Memory B cell (primary cell): ENCODE measurements at regions not wholly inside any gene's neighbourhood (a gene's known extent, or its start where the extent isn't known, plus 50 kb on each side); places are given as distances from the start of the nearest gene placed in this dataset.

ENCODE experiments used
- ATAC-seq: fragments of 150-1000 bp; cut with Tn5 transposase; 2 replicates; pipeline ENCODE4 v1.10.0; 2021; ENCODE audit warnings: low read depth, mild to moderate bottlenecking, moderate library complexity
- DNase-seq, 2 donors: peaks; one replicate each; pipeline ENCODE4 v3.0.0; 2022; ENCODE audit warnings: low spot score in 2 of 2
- H3K27ac Mint-ChIP-seq: one replicate; pipeline ENCODE4 v1.8.0; 2022; ENCODE audit warnings: mild to moderate bottlenecking, moderate library complexity, mixed read lengths
- H3K27me3 Mint-ChIP-seq: one replicate; pipeline ENCODE4 v1.8.0; 2022; ENCODE audit warnings: mixed read lengths
- H3K36me3 Mint-ChIP-seq: one replicate; pipeline ENCODE4 v1.8.0; 2022; ENCODE audit warnings: mild to moderate bottlenecking, mixed read lengths
- H3K4me1 Mint-ChIP-seq: one replicate; pipeline ENCODE4 v1.8.0; 2022; ENCODE audit warnings: mixed read lengths
- H3K4me3 Mint-ChIP-seq: one replicate; pipeline ENCODE4 v1.8.0; 2022; ENCODE audit warnings: mild to moderate bottlenecking, moderate library complexity, mixed read lengths
- H3K9me3 Mint-ChIP-seq: one replicate; pipeline ENCODE4 v1.8.0; 2022; ENCODE audit warnings: mixed read lengths

DNA sequence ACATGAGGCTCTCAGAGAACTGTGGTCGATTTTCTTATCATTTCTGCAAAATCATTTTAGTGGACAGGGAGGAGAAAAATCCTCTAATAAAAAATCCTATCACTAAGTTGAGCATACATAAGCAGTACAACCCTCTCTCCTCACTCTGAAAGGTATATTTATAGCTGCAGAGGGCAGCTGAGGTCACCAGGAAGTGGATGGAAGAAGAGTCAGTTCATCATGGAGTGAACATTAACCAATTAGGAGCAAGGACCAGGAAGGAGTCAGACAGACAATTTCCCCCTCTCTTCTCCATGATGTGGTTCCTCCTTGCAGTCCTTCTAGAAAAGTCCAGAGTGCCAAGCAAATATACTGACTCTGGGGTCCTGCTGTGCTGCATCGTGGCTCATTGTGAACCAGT is 253.7 kb downstream of the TOX3 start:
- DNase-seq (no peak), ATAC-seq (no peak)
- Mint-ChIP-seq H3K36me3 (no peaks in the 10 kb centered on the region), H3K27me3 (no peaks in the 10 kb centered on the region), H3K4me3 (no peak overlapping the region), H3K4me1 (no peaks in the 10 kb centered on the region), H3K27ac (no peak overlapping the region), H3K9me3 (peaks cover 3% of the 10 kb centered on the region)

DNA sequence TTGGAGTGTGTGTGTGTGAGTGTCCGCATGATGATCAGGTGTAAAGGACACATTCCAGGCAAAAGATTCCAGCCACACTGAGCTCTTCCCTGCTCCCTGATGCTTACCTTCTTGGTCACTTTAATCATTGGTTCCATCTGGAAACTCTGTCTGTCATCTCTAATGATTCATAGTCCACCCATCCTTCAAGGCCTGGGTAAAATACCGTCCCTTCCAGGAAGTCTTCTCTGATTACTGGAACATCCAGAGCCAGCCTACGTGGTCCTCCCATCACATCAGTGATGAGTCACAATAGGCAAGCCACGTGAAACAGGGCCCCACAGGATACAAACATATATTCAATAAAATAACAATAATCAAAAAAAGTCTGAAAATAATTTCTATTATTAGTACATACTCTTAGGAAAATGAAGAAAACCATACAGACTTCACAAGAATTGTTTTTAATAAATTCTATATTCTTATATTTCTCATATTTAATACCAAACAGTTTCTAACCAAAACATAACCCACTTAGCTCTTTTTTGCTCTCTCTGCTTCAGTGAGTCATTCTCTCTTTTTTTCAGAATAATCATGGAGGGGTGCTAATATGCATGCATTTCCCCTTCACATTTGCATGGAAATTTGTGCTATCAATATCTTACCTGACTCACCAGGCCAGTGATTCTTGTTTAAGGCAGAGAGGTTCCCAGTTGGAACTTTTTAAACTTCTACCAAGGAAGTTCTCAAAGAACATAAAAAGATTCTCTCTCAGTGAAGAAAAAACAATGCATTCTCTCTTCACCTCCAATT is 263.2 kb downstream of the TOX3 start:
- peaks cover 8% of the 10 kb centered on the region for H3K9me3 Mint-ChIP-seq
- no peak overlapping the region for H3K4me3 Mint-ChIP-seq
- no peak for ATAC-seq

DNA sequence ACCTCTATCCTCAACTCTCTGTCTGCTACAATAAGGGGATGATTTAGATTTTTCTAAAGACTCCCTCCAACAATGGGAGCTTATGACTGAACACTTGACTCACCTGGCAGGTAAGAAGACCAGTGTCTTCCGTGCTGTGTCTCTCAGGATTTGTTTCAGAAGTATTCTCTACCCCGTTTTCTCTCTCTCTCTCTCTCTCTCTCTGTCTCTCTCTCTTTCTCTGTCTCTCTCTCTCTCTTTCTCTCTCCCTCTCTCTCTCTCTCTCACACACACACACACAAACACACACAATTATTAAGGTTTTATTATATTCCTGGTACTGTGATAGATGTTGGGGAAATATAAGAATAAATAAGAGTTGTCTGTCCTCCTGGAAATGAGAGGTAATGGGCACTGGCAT is 263.9 kb downstream of the TOX3 start:
- no peaks in the 10 kb centered on the region for H3K4me1 Mint-ChIP-seq
- H3K36me3 Mint-ChIP-seq: no peaks in the 10 kb centered on the region
- H3K27ac Mint-ChIP-seq: no peak overlapping the region
- no peak for ATAC-seq
- DNase-seq: no peak
- H3K9me3 Mint-ChIP-seq: peaks cover 8% of the 10 kb centered on the region
- H3K4me3 Mint-ChIP-seq: no peak overlapping the region
- H3K27me3 Mint-ChIP-seq: peaks cover 3% of the 10 kb centered on the region

More for the DNA sequence above, 263.2 kb downstream of the TOX3 start:
- no peaks in the 10 kb centered on the region for H3K36me3 Mint-ChIP-seq
- no peaks in the 10 kb centered on the region for H3K4me1 Mint-ChIP-seq
- H3K27ac Mint-ChIP-seq: no peak overlapping the region
- peaks cover 3% of the 10 kb centered on the region for H3K27me3 Mint-ChIP-seq
- no peak for DNase-seq

DNA sequence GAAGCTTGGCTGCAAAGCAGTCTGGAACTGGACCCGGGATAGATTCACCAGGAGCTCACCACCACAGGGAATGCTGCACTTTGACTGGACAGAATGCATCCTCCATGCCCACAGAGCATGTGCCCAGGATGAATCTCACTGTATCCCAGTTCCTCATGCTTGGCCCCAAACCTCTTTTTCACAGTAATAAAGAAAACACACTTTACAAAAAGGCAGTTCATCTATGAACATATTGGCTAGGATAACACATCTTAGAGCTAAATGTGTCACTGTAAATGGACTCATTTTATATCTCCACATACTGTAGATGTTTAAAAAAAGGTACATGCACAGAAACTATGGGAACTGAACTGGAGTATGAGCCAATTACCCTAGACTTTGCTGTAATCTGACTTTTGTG is 266.9 kb downstream of the TOX3 start:
- H3K27ac Mint-ChIP-seq: no peak overlapping the region
- peaks cover 3% of the 10 kb centered on the region for H3K27me3 Mint-ChIP-seq
- H3K9me3 Mint-ChIP-seq: peaks cover 1% of the 10 kb centered on the region
- no peak overlapping the region for H3K4me3 Mint-ChIP-seq
- no peaks in the 10 kb centered on the region for H3K36me3 Mint-ChIP-seq
- no peak for ATAC-seq
- H3K4me1 Mint-ChIP-seq: no peaks in the 10 kb centered on the region
- DNase-seq: no peak

DNA sequence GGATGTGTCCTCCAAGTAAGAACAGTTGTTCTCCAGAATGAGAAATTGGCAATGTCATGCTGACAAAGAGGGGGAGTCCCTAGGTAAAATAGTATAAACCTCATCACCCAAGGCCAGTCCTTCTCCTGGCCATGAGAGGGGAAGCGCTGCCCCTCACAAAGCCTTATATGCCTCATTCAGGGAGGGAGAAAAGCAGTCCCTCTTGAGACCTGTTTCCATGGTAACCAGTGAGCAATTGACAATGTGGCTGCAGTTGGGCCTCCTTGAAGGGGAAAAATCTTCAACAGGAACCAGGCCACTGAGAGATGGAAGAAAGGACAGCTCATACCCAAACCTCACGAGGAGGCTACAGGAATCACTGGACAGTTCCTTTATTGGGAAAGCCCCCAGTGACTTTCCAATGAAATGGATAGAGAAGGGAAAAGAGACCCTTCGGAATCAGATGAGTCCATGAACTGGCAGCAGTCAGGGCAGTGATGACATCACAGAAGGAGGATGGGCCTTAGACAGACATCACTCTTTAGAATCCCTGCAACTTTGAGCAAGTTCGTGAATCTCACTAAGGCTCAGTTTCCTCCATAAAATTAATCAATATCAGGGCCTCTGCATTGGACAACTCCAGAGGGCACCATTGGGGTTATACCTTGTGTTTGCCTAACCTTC is 275.7 kb downstream of the TOX3 start:
- H3K27me3 Mint-ChIP-seq: no peaks in the 10 kb centered on the region
- DNase-seq (no peak), ATAC-seq (no peak)
- H3K36me3 Mint-ChIP-seq: no peaks in the 10 kb centered on the region
- H3K4me3 Mint-ChIP-seq: no peak overlapping the region
- no peaks in the 10 kb centered on the region for H3K4me1 Mint-ChIP-seq
- H3K27ac Mint-ChIP-seq: no peak overlapping the region
- peaks cover 2% of the 10 kb centered on the region for H3K9me3 Mint-ChIP-seq

DNA sequence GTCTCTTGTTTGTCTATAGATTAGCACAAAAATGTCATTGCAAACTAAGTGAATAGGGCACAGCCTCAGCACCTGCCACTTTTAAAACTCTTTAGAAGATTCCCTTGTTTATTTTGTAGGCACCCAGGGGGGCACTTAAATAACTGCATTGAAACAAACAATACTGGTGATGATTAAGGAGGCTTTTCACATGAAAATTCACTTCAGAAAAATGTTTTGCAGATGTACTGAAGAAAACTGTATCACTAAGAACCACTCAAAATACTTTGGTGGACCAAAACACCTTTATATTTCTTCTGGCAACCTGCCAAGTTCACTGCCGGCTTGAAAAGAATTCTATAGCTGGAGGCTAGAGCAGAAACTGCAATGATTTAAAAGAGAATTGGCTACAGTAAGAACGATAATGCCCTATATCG is 281.5 kb downstream of the TOX3 start:
- H3K27me3 Mint-ChIP-seq: no peaks in the 10 kb centered on the region
- ATAC-seq: no peak
- no peaks in the 10 kb centered on the region for H3K4me1 Mint-ChIP-seq
- no peak overlapping the region for H3K27ac Mint-ChIP-seq
- no peak for DNase-seq
- no peak overlapping the region for H3K4me3 Mint-ChIP-seq
- no peaks in the 10 kb centered on the region for H3K9me3 Mint-ChIP-seq
- H3K36me3 Mint-ChIP-seq: no peaks in the 10 kb centered on the region

DNA sequence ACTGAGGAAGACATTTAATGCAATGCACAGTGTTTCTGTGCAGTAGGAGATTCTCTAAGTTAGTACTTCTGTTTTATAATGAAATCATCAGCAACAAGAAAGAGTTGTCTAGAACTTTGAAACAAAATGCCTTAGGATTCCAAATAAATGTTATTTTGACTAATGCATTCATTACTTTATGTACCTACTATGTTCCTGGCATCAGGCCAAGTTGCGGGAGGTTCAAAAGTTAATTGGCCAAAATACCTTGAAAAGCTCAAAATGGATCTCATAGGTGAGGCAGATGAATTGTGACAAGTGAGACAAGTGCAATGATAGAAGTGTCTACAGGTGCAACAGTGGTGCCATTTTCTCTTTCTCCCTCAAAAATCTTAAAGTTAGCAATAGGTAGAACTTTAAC is 289.4 kb downstream of the TOX3 start:
- Mint-ChIP-seq H3K9me3 (peaks cover 2% of the 10 kb centered on the region), H3K36me3 (no peaks in the 10 kb centered on the region), H3K27me3 (no peaks in the 10 kb centered on the region), H3K27ac (no peak overlapping the region), H3K4me1 (no peaks in the 10 kb centered on the region), H3K4me3 (no peak overlapping the region)
- ATAC-seq: no peak
- no peak for DNase-seq

DNA sequence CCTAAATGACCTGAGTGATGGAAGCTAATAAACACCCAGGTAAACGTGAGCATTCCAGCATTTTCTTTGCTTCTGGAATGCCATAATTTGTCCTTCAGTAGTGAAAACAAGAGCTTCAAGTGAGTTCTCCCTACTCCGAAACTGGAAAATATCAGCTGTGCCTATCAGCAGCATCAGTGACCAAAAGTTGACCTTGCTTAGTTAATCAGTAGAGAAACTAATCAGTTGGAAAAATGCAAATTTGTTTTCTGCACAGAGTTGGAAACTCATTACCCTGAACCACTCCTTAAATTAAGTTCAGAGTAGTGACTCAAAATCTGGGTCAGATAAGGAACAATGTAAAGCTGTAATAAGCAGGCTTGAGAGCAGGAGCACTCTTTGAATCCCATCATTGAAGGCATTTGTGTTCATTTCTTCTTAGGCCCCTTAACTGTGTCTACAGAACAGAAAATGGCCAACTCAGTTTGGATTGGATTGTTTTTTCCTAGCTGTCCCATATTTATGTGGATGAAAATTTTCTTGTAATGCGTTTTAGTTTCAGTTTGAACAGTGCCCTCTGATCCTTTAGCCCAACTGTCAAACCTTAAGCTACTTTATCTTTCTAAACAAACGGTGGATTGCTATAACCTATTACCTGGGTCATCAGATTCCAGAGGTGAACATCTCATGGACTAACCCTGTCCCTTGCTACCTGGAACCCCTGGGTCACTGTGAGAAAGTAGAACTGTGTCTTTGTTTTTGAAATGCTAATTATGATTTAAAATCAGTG is 290.4 kb downstream of the TOX3 start:
- no peak for ATAC-seq
- Mint-ChIP-seq H3K27me3 (no peaks in the 10 kb centered on the region), H3K4me3 (no peak overlapping the region), H3K36me3 (no peaks in the 10 kb centered on the region), H3K9me3 (peaks cover 2% of the 10 kb centered on the region), H3K4me1 (no peaks in the 10 kb centered on the region), H3K27ac (no peak overlapping the region)
- no peak for DNase-seq

DNA sequence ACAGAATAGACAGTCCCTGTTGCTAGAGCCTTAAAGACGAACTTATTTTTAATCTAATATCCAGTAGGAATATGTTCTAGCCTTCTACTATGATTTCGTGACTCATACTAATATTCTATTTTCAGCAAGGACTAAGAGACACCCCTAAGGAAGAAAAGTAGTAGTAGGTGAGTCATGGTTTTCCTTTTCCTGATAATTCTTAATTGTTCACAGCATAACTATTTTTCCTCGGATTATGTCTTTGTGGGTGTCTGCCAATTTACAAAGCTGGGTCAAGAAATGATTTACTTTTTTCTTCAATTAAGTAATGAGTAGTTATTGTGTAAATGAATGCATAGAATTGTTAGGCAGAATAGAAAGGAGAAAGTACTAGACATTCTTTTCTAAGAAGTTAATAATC is 292.2 kb downstream of the TOX3 start:
- Mint-ChIP-seq H3K4me3 (no peak overlapping the region), H3K27me3 (no peaks in the 10 kb centered on the region), H3K9me3 (peaks cover 3% of the 10 kb centered on the region), H3K36me3 (no peaks in the 10 kb centered on the region), H3K27ac (no peak overlapping the region), H3K4me1 (no peaks in the 10 kb centered on the region)
- DNase-seq (no peak), ATAC-seq (no peak)

DNA sequence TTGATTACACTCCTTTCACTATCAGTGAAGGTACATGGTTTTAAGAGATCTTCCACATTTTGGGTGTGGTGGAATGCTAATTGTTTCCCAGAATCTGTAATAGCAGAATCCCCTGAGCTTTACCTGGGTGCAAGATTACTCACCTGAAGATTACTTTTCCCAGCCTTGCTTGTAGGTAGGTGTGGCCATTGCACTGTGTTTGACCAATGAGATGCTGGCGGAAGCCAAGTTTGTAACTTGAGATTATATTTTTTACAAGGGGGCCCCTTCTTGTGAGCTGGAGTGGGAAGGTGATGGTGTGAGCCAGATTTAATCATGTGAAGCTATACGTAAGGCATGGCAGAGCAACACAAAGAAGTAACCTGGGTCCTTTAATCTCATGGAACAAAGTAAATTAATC is 294.3 kb downstream of the TOX3 start:
- Mint-ChIP-seq H3K4me3 (no peak overlapping the region), H3K27ac (no peak overlapping the region), H3K4me1 (no peaks in the 10 kb centered on the region), H3K9me3 (peaks cover 10% of the 10 kb centered on the region), H3K27me3 (no peaks in the 10 kb centered on the region), H3K36me3 (no peaks in the 10 kb centered on the region)
- DNase-seq (no peak), ATAC-seq (no peak)

DNA sequence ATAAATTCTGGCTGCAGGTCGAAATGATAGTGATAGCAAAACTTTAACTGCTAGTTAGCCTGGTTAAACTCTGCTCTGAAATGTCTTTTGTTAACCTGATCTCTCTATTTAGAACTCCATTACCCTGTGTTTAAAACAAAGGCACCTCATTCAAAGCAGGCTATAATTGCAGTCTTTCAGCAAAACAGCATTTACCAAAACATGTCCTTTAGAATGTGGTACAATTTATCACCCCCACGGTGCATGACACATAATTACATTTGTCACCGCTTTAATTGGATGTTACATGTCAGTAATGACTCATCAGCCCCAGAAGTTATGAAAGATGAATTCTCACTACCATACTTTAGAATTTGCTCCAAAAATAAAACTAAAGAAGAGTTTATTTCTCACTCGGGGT is 295.4 kb downstream of the TOX3 start:
- Mint-ChIP-seq H3K9me3 (peaks cover 15% of the 10 kb centered on the region), H3K27ac (no peak overlapping the region), H3K4me3 (no peak overlapping the region), H3K36me3 (no peaks in the 10 kb centered on the region), H3K27me3 (no peaks in the 10 kb centered on the region), H3K4me1 (no peaks in the 10 kb centered on the region)
- no peak for ATAC-seq
- no peak for DNase-seq

DNA sequence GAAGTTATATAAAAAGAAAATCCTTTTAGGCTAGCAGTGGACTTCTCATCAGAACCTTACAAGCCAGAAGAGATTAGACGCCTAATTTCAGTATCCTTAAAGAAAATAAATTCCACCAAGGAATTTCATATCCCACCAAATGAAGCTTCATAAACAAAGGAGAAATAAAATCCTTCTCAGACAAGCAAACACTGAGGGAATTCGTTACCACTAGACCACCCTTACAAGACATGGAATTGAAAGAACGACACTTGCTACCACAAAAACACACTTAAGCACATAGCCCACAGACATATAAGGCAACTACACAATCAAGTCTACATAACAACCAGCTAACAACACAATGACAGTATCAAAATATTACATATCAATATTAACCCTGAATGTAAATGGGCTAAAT is 299.2 kb downstream of the TOX3 start:
- Mint-ChIP-seq H3K9me3 (peaks cover 17% of the 10 kb centered on the region), H3K4me3 (no peak overlapping the region), H3K4me1 (no peaks in the 10 kb centered on the region), H3K36me3 (no peaks in the 10 kb centered on the region), H3K27ac (no peak overlapping the region), H3K27me3 (no peaks in the 10 kb centered on the region)
- ATAC-seq (no peak), DNase-seq (no peak)

DNA sequence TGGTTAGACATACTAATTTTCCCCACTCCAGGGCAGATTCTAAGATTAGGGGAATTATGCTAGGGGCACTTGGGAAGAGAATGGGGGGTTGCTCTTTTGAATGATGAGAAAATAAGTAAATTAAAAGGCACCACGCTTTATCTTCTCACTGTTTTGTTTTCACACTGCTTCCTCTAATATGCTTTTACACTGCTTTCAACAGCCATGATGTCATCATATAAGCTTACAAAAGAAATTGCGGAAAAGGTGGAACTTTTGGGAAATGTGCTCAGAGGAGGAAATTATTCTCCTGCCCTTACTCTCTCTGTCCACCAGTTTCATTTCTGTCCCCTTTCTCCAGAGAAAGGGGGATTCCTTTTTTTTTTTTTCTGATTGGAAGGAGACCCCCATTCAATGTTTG is 308.2 kb downstream of the TOX3 start:
- H3K4me1 Mint-ChIP-seq: no peaks in the 10 kb centered on the region
- no peak overlapping the region for H3K4me3 Mint-ChIP-seq
- H3K9me3 Mint-ChIP-seq: peaks cover 3% of the 10 kb centered on the region
- H3K27me3 Mint-ChIP-seq: peaks cover 1% of the 10 kb centered on the region
- DNase-seq (no peak), ATAC-seq (no peak)
- no peaks in the 10 kb centered on the region for H3K36me3 Mint-ChIP-seq
- no peak overlapping the region for H3K27ac Mint-ChIP-seq

DNA sequence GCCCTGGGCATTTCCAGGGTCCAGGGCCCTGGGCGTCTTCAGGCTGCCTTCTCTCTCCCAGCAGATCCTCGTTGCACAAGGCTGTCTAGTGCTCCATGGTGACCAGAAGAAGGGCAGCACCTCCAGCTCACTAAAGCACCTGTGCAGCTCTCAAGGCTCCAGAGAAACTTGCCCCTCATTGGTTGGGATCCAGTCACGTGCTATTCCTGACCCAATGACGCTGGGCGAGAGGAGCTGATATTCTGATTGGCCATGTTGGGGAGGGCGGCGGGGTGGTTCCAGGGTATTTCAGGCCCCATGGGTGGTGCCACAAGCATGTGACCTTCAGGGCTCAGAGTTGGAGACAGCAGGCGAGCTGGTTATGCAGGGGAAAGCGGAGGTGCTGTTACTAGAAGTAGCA is 309.1 kb downstream of the TOX3 start:
- H3K27ac Mint-ChIP-seq: no peak overlapping the region
- DNase-seq: no peak
- ATAC-seq: no peak
- H3K9me3 Mint-ChIP-seq: peaks cover 3% of the 10 kb centered on the region
- no peaks in the 10 kb centered on the region for H3K4me1 Mint-ChIP-seq
- H3K27me3 Mint-ChIP-seq: peaks cover 1% of the 10 kb centered on the region
- no peak overlapping the region for H3K4me3 Mint-ChIP-seq
- H3K36me3 Mint-ChIP-seq: no peaks in the 10 kb centered on the region
